ENCODE measurements at regions not wholly inside any gene's neighbourhood (a gene's known extent, or its start where the extent isn't known, plus 50 kb on each side); places are given as distances from the start of the nearest gene placed in this dataset.

GRCh38 chr5:60102961-60103693 lies 209.6 kb upstream of the PDE4D start:
- TF ChIP-seq GATA2 (IDR thresholded peaks at IDR 0.05; ENCODE audit: low read depth, low read length), result no peak
- no peak for TF ChIP-seq GATA3 (IDR thresholded peaks at IDR 0.05; ENCODE audit: low read depth, low read length)

All from SH-SY5Y (cell line).